Stimulated activated CD8-positive, alpha-beta memory T cell treated with anti-CD3 and anti-CD28 coated beads, Interleukin-7, amount 100 ng/mL, for 24 hours (primary cell): ENCODE measurements at regions not wholly inside any gene's neighbourhood (a gene's known extent, or its start where the extent isn't known, plus 50 kb on each side); places are given as distances from the start of the nearest gene placed in this dataset.
A peak's percentile ranks its signal among the peaks of the same experiment; 100 is the strongest.
"Not testable (repeated sequence)": the region's sequence is repeated elsewhere in the genome, so short reads cannot be mapped to it uniquely, and the experiment has no call there.

Experiments used
- DNase-seq: peaks from one replicate; pipeline ENCODE4 v3.0.0-alpha.2; 2020; ENCODE audit warnings: low read depth

DNA sequence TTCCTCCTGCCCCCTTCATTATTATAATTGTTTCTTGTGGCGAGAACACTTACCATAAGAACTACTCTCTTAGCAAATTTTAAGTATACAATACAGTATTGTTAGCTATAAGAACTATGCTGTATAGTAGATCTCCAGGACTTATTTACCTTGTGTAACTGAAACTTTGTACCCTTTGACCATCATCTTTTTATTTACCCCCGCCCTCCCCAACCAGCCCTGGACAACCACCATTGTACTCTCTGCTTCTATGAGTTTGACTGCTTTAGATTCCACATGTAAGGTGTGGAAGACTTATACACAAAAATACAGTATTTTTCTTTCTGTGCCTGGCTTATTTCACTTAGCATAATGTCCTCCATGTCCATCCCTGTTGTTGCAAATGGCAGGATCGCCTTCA, 161.1 kb downstream of the PHF8 start:
- DNase-seq: no peak

DNA sequence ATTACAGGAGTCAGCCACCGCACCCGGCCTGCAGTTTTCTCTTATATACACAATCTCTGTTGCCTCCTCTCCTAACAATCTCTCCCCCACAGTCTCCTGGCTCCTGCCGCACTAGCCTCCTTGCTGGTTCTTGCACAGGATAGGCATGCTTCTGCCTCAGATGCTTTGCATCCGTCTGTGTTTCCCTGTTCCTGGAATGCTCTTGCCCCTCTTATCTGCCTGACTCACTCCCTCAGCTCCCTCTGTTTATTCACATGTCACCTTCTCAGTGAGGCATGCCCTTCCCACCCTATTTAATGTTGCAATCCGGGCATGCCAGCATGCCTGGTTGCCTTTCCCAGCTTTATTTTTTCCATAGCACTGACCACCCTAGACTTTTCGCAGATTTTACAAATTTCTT, 161.9 kb downstream of the PHF8 start:
- DNase-seq: no peak

DNA sequence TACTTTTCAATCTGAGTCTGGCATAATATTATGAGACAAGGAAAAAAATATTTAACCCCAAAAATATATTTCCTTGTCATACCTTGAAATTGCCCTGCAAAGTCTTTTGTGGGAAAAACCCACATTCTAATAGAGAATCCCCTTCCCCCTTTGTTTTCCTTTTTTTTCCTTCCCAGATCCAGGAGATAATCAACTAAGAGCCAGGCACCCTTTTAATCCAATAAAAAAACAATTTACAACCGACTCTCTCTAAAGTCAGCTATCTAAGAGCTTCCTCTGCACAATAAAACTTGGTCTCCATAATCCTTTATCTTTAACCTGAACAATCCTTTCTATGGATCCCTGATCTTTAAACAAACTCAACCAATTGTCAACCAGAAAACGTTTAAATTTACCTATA, 163.5 kb downstream of the PHF8 start:
- DNase-seq: not testable (repeated sequence)

DNA sequence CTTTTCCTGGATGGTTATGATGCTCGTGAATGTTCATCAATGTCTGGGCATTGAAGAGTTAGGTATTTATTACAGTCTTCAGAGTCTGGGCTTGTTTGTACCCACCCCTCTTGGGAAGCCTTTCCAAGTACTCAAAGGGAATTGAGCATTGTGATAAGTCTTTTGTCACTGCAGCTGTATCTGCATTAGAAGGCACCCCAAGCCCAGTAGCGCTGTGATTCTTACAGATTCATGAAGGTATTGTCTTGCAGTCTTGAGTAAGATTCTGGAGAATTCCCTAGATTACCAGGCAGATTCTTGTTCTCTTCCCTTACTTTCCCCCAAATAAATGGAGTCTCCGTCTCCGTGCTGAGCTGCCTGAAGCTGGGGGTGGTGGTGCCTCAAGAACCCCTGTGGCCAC, 173.4 kb upstream of the HUWE1 start:
- no peak for DNase-seq

DNA sequence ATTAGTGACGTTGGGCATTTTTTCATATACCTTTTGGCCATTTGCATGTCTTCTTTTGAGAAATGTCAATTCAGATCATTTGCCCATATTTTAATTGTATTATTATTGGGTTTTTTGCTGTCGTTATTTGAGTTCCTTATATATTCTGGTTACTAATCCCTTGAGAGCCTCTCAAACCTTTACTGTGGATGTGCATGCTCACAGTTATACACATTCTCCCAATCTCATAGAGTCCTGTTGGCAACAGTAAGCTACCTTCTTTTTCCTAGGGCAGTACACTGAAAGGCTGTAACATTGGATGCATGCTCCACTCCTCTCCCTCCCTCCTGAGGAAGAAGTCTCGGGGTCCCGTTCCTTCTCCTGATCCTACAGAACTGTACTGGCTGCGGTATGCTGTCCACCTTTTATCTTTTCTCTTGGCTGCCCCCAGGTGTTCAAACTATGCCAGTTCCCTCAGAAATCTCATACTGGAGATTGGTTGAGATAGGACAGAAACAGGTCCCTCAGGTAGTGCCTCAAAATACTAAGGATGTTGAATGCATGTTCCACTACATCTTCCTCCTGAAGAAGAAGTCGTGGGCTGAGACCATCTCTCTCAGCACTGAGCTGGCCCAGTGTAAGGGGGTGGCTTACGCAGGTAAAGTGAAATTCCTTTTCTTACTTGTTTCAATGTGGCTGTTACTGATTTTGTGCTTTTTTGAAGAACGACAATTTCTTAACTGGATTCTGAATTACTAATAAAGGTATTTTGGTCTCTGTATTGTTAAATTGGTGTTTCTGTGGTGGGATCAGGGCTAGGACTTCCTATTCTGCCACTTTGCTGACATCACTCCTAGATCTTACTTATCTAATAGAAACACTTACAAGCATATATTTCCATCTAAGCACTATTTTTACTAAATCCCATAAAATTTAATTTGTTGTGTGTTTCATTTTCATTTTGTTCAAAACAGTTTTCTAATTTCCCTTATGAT, 145.4 kb upstream of the HUWE1 start:
- DNase-seq: peak; percentile 4

DNA sequence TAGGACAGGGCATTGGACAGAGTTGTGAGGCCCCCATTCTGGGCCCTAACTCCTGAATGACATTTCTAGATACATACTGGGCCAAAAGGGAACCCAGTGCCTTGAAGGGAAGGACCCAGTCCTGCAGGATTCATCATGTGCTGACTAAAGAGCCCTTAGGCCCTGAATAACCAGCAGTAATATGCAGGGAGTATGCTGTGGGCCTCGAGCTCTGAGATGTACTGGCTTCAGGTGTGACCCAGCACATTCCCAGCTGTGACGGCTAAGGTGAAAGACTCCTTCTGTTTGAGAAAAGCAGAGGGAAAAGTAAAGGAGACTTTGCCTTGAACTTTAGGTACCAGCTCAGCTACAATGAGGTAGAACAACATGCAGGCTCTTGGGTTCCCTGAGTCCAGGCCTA, 138.2 kb upstream of the HUWE1 start:
- no peak for DNase-seq

DNA sequence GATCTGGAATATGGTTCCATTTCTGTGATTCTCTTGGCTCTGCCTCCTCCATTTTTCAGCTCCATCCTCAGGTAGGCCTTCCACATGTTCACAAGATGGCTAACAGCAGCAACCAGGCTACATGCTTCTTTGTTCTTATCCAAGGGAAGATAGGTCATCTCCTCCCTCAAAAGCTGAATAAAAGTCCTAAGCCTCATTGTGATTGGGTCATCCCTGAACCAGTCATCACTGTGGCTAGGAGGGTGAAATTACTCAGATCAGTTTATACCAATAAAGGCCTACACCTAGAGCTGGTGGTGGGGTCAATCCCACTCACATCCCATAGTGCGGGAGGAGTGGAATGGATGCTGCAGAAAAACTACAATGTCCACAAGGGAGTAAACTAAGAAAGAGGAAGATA, 131.6 kb upstream of the HUWE1 start:
- DNase-seq: not testable (repeated sequence)

DNA sequence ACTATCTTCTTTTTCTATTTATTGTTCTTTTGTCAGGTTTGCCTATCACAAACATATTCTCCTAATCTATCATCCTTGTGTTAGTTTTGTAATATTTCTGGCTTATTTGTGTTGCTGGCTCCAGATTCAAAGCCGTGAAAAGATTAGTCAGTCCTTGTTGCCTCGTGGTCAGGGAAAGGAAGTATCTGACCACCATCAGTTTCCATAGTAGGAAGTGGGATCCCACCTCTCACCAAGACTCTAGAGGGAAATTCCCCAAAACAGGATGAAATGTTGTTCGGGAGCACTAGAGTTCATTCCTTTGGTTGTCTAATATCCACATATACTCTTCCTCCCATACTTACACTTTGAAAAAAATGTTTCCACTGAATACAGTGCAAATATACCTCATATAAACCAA, 131.0 kb upstream of the HUWE1 start:
- DNase-seq: no peak

DNA sequence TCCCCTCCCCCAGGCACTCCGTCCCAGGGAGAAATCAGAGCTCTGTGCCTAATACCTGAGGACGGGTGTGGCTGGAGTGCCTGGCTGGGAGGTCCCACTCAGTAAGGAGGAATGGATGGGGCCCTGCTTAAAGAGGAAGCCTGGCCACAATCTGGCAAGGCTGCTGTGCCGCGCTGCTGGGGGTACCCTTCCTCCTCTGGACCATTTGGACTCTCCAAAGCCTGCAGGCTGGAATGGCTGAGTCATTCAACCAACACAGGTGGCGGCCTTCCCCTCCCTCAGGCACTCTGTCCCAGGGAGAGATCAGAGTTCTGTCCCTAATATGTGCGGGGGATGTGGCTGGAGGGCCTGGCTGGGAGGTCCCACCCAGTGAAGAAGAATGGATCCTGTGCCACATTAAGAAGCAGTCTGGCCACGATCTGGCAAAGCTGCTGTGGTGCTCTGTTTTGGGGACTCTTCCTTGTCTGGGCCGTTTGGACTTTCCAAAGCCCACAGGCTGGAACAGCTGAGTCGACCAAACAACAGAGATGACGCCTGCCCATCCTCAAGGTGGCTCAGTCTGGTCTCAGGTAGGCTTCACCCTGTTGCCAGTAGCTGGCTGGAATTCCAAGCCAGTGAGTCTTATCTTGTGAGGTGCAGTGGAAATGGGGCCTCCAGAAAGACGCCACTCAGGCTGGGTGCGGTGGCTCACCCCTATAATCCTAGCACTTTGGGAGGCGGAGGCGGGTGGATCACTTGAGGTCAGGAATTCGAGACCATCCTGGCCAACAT, 127.3 kb upstream of the HUWE1 start:
- DNase-seq: no peak

DNA sequence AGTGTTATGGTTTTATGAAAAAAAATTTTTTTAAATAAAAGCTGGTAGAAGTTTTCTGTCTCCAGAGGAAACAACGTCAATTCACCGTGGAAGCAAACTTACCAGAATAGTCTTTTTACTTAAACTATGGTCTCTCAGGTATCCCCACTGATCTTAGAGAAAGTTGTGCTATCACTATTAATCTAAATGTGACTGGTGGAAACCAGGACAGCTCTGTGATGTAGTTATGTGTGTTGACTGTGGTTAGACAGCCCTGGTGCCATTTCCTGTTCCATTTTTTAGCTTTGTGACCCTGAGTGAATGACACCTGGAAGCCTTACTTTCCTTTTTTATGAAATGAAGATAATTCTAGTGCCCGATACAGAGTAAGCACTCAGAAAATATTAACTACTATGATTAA, 111.8 kb upstream of the HUWE1 start:
- DNase-seq: no peak

DNA sequence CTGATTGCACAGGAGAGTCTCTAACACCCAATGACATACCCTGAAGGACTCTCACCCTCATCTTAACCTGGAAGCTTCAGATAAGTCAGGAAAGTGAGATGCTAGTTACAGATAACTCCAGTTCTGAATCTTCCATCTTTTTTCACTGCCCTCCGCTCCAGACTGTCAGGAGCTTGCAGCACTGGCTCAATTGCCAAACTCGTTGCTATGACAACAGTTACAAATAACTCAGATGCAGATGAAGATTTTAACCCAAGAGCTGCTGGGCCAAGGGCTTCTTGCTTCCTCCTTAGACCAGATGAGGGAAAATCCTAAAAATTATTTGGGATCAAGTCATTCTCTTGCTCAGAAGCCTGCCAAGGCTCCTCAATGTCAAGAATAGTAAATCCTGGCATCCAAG, 109.1 kb upstream of the HUWE1 start:
- DNase-seq: no peak

DNA sequence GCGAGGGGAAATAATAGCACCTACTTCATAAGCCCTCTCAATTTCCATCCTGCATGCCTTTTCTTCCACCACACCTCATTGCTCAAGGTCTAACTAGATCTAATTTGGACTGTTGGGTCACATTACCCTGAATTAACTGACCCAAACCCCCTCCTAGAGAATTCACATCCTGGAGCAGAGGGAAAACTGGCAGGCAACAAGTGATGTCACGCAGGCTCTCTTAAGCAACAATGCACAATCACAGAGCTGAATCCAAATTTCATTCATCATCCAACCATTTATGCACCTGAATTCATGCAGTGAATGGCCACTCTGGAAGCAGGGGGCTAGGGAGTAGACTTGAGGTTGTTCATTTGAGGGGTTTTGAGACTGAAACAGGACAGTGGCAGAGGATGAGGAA, 107.7 kb upstream of the HUWE1 start:
- no peak for DNase-seq

DNA sequence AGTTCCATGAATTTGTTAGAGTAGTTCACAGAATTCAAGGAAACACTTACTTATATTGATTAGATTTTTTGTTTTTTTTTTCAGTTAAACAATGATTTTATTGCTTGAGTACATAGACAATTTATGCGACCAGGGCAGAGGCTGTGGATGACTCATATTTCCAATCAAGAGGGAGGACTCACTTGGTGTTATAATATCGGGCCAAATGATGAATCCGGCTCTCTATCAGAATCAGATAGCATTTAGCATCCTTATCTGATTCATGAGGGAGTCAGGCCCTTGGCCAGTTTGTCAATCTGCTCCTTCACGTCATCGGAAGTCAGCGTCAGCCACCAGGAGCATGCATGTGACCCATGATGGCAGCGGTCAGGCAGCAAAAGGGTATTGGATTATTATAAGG, 82.3 kb upstream of the HUWE1 start:
- DNase-seq: no peak

DNA sequence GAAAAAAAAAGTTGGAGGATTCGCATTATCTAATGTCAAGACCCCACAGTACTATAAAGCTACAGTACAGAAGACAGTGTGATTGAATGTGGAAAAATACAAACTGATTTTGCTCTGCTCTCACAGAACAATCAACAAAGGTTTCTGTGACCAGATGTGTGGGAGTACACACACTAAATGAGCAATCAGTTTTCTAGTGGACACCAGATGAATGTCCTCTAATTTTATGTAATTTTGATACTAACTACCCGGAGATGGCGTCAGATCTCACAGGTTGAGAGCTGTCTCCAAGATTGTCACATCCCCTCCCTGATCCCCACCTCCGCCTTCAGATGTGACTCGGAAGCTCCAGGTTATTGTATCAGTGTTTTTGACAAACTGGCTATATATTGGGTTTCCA, 81.9 kb upstream of the HUWE1 start:
- no peak for DNase-seq

DNA sequence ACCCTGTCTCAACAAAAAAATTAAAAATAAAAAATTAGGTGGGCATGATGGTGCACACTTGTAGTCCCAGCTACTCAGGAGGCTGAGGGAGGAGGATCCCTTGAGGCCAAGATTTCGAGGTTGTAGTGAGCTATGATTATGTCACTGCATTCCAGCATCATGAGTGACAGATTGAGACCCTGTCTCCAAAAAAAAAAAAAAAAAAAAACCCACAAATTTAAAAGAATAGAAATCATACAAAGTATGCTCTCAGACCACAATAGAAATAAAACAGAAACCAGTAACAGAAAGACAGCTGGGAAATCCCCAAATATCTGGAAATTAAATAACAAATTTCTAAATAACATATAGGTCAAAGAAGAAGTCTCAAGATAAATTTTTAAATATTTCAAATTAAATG, 81.0 kb upstream of the HUWE1 start:
- DNase-seq: no peak

DNA sequence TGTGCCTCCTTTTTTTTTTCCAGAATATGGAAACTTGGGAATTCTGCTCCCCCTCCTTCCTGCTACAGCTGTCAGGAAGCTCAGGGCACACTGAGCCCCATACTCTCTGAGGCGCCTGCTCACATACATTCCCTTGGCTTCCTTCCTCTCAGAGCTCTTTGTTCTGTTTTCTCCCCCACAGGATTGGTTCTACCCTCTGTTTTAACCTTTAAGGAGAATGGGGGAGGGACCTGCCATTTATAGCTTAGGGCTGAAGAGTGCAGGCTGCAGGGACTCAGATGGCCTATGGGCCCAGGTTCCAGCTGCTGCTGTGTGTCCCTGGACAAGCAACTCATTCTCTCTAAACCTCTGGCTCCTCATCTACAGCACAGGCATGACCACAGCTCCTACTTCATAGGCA, 70.7 kb upstream of the HUWE1 start:
- DNase-seq: not testable (repeated sequence)

DNA sequence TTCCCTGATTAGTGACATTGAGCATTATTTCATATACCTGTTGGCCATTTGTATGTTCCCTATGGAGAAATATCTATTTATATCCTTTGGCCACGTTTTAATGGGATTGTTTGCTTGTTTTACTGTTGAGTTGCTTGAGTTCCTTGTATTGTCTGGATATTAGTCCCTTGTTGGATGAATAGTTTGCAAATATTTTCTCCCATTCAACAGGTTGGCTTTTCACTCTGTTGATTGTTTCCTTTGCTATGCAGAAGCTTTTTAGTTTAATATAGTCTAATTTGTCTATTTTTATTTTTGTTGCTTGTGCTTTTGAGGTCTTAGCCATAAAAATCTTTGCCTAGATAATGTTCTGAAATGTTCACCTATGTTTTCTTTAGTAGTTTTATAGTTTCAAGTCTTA, 60.2 kb upstream of the HUWE1 start:
- DNase-seq: no peak

DNA sequence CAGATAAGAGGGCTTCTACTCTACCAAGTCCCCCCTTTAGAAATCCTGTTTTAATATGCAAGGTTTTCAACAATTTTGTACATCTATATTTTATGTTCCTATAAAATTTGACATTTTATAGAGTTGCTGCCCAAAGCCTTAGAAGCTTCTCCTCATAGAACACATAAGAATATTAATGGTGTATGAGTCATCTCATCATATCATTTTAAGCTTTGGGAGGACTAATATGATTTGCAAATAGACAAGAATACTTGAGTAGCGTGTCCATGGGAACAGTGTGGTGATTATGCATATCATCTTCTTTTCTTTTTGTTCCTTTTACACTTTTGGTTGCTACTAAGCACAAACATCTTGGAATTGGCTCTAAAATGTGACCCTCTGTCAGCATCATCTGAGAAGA, 56.7 kb upstream of the HUWE1 start:
- no peak for DNase-seq

DNA sequence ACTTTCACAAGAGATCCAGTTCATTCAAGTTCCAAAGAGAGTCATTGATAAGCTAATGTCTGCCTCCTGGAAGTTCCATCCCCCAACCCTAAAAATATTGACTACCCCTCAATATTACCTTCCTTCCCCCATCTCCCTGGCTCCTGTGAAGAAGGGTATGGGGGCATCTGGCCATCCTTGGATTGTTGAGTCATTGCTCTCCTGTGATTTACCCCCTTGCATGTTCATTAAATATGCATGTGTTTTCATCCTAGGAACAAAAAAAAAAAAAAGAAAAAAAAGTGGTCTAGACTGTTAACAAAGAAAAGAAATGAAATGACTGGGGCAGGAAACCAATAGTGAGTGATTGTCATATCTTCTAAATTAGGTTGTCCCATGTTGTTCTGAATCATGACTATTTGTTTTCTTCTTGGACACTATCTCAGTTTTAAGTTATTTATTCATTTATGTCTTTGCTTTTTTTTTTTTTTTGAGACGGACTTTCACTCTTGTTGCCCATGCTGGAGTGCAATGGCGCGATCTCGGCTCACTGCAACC, 51.9 kb upstream of the HUWE1 start:
- no peak for DNase-seq
